ENCODE measurements at regions not wholly inside any gene's neighbourhood (a gene's known extent, or its start where the extent isn't known, plus 50 kb on each side); places are given as distances from the start of the nearest gene placed in this dataset.

- 71 to 86% methylated on average over 3 of the region's 3 CpGs for WGBS, 2 donors
- H3K9me3 ChIP-seq = no peaks in the 10 kb centered on the region
- no peak for TF ChIP-seq CTCF (IDR thresholded peaks at IDR 0.05)
- H3K4me3 ChIP-seq = no peak overlapping the region
- intact Hi-C loops (cut with DNase I) = loop anchor here in 6 of 10 donors (2.0 to 10.0 kb wide), 8 partner anchors 39 to 249 kb away; no protein-coding TSS in a partner anchor
- no peaks in the 10 kb centered on the region for H3K36me3 ChIP-seq
- H3K4me1 ChIP-seq = peaks cover 0 to 19% (median 8%) of the 10 kb centered on the region in 9 donors
- ATAC-seq (no peak), DNase-seq (no peak)
- H3K27me3 ChIP-seq = no peaks in the 10 kb centered on the region
- no peak overlapping the region for H3K27ac ChIP-seq
Observed at GRCh38 chr13:44193731-44194130, 179.9 kb upstream of the SERP2 start.

- 97 to 98% methylated on average over 3 of the region's 3 CpGs for WGBS, 2 donors
- no peak overlapping the region for H3K27ac ChIP-seq
- H3K4me3 ChIP-seq = no peak overlapping the region
- intact Hi-C loops (cut with DNase I) = loop anchor here in 5 of 10 donors (5.0 to 10.0 kb wide), 4 partner anchors 37 to 240 kb away; no protein-coding TSS in a partner anchor
- no peaks in the 10 kb centered on the region for H3K27me3 ChIP-seq
- H3K9me3 ChIP-seq = no peaks in the 10 kb centered on the region
- no peak for TF ChIP-seq CTCF (IDR thresholded peaks at IDR 0.05)
- H3K4me1 ChIP-seq = peaks cover 0 to 30% (median 11%) of the 10 kb centered on the region in 9 donors
- no peaks in the 10 kb centered on the region for H3K36me3 ChIP-seq
- ATAC-seq (no peak), DNase-seq (no peak)
Observed at GRCh38 chr13:44195245-44195644, 178.4 kb upstream of the SERP2 start.

GRCh38 chr13:44196196-44196751 is 177.3 kb upstream of the SERP2 start:
- H3K36me3 ChIP-seq = no peaks in the 10 kb centered on the region
- ATAC-seq (no peak), DNase-seq (no peak)
- no peak overlapping the region for H3K27ac ChIP-seq
- intact Hi-C loops (cut with DNase I) = loop anchor here in 5 of 10 donors (5.0 to 10.0 kb wide), 4 partner anchors 36 to 239 kb away; no protein-coding TSS in a partner anchor
- H3K27me3 ChIP-seq = no peaks in the 10 kb centered on the region
- no peak overlapping the region for H3K4me3 ChIP-seq
- peaks cover 0 to 25% (median 11%) of the 10 kb centered on the region in 9 donors for H3K4me1 ChIP-seq
- H3K9me3 ChIP-seq = no peaks in the 10 kb centered on the region
- TF ChIP-seq CTCF (IDR thresholded peaks at IDR 0.05) = no peak
- WGBS, 2 donors = 63 to 86% methylated on average over 1 of the region's 1 CpG

- Histone ChIP-seq H3K27ac (peak overlapping the region in 1 of 10 donors; percentile 0), H3K4me1 (peaks cover 0 to 25% (median 5%) of the 10 kb centered on the region in 9 donors), H3K36me3 (no peaks in the 10 kb centered on the region), H3K27me3 (no peaks in the 10 kb centered on the region), H3K4me3 (no peak overlapping the region), H3K9me3 (no peaks in the 10 kb centered on the region)
- ATAC-seq (peak in 5 of 8 donors; percentile 16 to 56 (median 41)), DNase-seq (no peak)
- intact Hi-C loops (cut with DNase I) = loop anchor here in 5 of 10 donors (2.0 to 10.0 kb wide), 5 partner anchors 34 to 237 kb away; no protein-coding TSS in a partner anchor
- no peak for TF ChIP-seq CTCF (IDR thresholded peaks at IDR 0.05)
- WGBS, 2 donors = 70 to 77% methylated on average over 1 of the region's 1 CpG
Observed at GRCh38 chr13:44197791-44198770, 175.5 kb upstream of the SERP2 start.
